GM13976 (cell line): ENCODE measurements at regions not wholly inside any gene's neighbourhood (a gene's known extent, or its start where the extent isn't known, plus 50 kb on each side); places are given as distances from the start of the nearest gene placed in this dataset.

Source experiments
- DNase-seq: peaks from one replicate; pipeline ENCODE4 v3.0.0; 2012; ENCODE audit warnings: low spot score
- in situ Hi-C: fragments of 300-500 bp; cut with MboI; formaldehyde crosslinking; loops from one replicate; pipeline ENCODE4 v1.12.0; 2022; ENCODE audit warnings: low sequenced_read_pairs, mixed read lengths, inconsistent platforms; ENCODE audit not compliant: unreplicated experiment
- TF ChIP-seq, protein P1 (sequence below): IDR thresholded peaks from 2 replicates; pipeline ENCODE4 v1.5.1; 2012; ENCODE audit warnings: borderline replicate concordance, mild to moderate bottlenecking; ENCODE audit not compliant: insufficient read depth; ENCODE audit errors: extremely low read depth, missing control alignments, control extremely low read depth

DNA sequence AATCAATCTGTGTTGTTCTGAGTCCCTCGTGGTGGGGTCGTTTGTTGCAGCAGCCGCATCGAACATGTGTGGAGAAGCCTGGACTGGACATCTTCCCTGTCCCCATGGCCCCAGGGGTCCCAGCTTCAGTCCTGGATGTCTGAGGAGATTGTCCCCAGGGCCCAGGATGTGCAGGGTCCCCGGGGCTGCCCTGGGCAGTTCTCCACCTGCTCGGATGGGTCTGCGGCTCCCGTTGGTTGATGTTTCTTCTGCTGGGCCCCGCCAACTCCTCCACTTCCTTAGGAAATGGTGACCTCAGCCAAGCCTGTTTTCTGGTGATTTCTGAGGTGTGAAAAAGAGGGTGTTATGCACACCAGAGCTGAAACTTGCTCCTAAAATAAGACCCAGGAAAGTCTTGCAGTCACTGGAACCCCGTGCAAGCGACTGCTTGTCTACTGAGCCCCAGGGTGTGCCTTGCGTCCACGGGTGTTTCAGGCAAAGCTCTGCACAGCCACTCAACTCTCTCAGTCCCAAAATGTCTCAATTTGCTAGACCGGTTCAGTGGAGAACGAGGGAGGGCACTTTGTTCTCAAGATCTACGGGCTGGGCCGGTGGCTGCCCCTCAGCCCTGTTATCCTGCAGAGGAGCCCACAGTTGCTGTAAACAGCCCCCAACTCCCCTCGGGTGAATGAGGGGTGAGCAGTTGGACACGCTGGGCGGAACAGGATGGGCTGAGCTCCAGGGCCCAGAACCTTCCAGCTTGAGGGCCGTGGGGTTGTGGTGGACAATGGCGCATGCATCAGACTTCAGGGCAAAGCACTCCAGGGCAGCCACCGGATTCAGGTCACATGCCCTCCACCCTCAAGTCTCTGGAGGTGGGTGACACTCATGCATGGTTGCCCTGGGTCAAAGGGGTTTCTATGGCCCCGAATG lies 66.7 kb upstream of the OLFM1 start:
- TF ChIP-seq, protein P1, sequence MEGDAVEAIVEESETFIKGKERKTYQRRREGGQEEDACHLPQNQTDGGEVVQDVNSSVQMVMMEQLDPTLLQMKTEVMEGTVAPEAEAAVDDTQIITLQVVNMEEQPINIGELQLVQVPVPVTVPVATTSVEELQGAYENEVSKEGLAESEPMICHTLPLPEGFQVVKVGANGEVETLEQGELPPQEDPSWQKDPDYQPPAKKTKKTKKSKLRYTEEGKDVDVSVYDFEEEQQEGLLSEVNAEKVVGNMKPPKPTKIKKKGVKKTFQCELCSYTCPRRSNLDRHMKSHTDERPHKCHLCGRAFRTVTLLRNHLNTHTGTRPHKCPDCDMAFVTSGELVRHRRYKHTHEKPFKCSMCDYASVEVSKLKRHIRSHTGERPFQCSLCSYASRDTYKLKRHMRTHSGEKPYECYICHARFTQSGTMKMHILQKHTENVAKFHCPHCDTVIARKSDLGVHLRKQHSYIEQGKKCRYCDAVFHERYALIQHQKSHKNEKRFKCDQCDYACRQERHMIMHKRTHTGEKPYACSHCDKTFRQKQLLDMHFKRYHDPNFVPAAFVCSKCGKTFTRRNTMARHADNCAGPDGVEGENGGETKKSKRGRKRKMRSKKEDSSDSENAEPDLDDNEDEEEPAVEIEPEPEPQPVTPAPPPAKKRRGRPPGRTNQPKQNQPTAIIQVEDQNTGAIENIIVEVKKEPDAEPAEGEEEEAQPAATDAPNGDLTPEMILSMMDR: no peak
- DNase-seq: no peak
- in situ Hi-C loops: no loop called here

DNA sequence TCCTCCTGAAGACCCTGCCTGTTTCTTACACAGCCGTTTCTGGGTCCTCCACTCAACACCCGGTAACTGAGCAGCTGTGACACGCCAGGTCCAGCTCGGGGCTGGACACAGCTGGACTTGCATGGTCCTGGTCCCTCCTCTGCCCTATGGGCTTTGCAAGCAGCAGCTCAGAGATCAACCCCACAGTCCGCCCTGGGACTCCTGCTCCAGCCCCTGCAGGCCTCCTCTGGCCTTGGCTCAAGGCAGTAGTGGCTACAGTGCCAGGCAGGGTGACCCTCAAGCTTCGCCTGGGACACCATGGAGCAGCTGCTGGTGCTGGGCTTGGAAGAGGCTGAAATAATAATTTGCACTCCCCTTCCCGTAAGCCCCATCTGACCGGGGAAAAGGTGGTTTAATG lies 66.1 kb upstream of the OLFM1 start:
- TF ChIP-seq, protein P1: no peak
- in situ Hi-C loops: no loop called here
- DNase-seq: no peak

DNA sequence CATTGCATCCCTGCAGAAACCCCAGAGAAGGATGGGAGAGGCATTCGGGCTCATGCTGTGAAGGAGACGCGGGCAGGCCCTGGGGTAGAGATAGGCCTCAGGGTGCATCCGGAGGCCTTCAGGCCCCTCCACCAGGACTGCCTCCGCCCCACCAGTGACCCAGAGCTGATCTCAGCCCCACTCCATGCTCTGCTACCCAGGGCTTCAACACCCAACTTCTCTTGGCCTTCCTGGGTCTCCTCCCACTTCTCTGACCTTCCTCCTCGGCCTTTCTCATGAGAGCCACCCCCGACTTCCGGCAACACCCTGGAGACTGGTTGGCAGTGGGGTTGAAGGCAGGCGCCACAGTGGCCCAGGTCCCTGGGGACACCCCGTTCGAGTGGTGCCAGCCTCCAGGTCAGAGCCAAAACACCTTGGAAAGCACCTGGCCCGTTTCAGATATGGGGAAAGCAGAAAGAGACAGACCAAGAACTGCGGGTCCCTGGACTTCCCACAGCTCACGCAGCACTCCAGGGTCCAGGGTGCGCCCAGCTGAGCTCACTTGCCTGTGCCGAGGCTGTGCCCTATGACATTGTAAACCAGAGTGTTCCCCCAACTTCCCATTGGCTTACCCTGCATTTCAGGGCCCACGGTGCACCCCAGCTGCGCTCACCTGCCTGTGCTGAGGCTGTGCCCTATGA lies 65.1 kb upstream of the OLFM1 start:
- TF ChIP-seq, protein P1: no peak
- in situ Hi-C loops: no loop called here

DNA sequence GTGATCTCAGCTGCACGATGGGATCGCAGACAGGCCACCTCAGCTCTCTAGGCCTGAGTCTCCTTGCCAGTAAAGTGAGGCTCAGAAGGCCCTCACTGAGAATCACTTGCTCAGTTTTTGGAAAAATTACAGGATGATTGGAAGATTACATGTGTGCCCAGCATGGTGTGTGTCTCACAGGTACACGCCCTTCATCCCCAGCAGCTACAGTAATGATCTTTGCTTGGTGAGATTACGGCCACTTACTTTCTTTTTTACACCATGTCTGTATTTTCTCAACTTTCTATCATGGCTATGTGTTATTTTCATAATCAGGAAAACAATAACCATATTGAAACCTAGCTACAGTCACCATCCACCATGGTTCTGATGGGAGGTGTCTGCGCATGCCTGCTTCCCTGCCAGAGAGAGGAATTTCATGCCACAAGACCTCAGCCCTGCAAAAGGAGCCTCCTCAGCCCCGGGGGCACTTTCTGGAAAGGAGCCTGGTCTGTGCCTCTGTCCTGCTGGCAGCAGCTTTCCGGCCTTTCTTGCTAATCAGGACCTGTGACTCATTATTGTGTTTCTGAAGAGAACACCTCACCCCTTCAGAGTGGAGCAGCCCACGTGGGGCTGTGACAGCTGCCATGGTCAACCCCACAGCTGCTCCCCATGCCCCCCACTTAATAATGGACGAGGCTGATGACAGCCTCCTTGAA lies 64.2 kb upstream of the OLFM1 start:
- in situ Hi-C loops: no loop called here
- no peak for DNase-seq
- TF ChIP-seq, protein P1: no peak

More for the DNA sequence above, 65.1 kb upstream of the OLFM1 start:
- no peak for DNase-seq

DNA sequence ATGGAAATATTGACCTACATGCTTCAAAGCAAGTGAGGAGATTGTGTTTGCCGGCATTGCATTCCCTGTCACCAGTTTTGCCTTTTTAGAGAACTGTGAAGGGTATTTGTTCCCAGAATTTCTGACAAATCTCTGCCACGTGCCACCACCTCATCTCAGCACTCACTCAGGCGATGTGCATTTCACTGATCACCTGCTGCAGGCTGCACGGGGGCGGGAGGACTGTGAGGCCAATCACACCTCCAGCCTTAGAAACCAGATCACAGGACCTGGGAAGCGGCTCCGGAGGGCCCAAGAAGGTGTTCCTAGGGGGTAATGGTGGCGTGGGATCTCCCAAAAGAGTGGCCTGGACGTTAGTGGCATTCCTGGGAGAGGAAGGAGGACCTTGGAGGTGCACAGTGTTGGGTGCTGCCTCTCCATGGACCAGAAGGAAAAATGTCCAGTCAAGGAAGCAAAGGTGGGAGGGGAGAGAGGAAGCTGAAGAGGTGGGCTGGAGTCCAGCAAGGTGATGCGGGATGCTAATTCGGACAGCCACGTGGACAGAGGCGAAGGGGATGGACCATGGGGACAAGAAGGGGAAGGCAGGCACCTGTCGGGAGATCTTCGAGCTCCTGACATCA lies 63.6 kb upstream of the OLFM1 start:
- no peak for DNase-seq
- TF ChIP-seq, protein P1: no peak
- in situ Hi-C loops: no loop called here

DNA sequence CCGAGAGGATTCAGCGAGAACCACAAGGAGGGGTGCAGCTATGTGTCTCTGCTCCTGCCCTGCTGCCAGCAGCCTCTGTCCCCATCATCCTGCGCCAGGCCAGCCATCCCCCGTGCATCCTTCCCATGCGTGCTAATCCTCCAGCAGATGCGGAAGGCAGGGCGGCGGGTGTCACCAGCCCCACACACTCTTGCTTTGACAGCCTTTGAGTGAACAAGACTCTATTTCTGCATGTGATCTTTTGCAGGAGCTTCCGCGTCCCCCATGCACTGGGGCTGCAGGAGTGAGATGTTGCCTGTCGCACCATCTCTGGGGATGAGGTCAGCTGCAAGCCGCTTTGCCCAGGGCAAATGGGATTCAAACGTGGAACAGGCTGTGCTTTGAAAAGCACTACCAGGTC lies 58.0 kb upstream of the OLFM1 start:
- in situ Hi-C loops: no loop called here
- no peak for DNase-seq
- TF ChIP-seq, protein P1: no peak
